ENCODE measurements at regions not wholly inside any gene's neighbourhood (a gene's known extent, or its start where the extent isn't known, plus 50 kb on each side); places are given as distances from the start of the nearest gene placed in this dataset.

GRCh38 chr5:120873083-120873482, 409.0 kb downstream of the PRR16 start:
- no peaks in the 10 kb centered on the region for H3K27me3 ChIP-seq (ENCODE audit: control insufficient read depth in 1 of 2, insufficient read depth in 2 of 2, low read length in 2 of 2)
- no peak overlapping the region for H3K4me3 ChIP-seq (ENCODE audit: low read depth in 1 of 2, low read length in 2 of 2)
- H3K27ac ChIP-seq (ENCODE audit: low read depth, low read length): no peak overlapping the region
- H3K4me1 ChIP-seq (ENCODE audit: insufficient read depth, low read length): no peaks in the 10 kb centered on the region
- H3K9me3 ChIP-seq (ENCODE audit: low read length): no peaks in the 10 kb centered on the region
- no peak overlapping the region for H3K9ac ChIP-seq (ENCODE audit: low read length)
- no peaks in the 10 kb centered on the region for H3K36me3 ChIP-seq (ENCODE audit: insufficient read depth, low read length)

GRCh38 chr5:120874081-120874862, 410.2 kb downstream of the PRR16 start:
- Histone ChIP-seq H3K27me3 (ENCODE audit: control insufficient read depth in 1 of 2, insufficient read depth in 2 of 2, low read length in 2 of 2) (no peaks in the 10 kb centered on the region), H3K9ac (ENCODE audit: low read length) (no peak overlapping the region), H3K27ac (ENCODE audit: low read depth, low read length) (no peak overlapping the region), H3K4me3 (ENCODE audit: low read depth in 1 of 2, low read length in 2 of 2) (no peak overlapping the region), H3K4me1 (ENCODE audit: insufficient read depth, low read length) (no peaks in the 10 kb centered on the region), H3K36me3 (ENCODE audit: insufficient read depth, low read length) (no peaks in the 10 kb centered on the region), H3K9me3 (ENCODE audit: low read length) (no peaks in the 10 kb centered on the region)

DNA sequence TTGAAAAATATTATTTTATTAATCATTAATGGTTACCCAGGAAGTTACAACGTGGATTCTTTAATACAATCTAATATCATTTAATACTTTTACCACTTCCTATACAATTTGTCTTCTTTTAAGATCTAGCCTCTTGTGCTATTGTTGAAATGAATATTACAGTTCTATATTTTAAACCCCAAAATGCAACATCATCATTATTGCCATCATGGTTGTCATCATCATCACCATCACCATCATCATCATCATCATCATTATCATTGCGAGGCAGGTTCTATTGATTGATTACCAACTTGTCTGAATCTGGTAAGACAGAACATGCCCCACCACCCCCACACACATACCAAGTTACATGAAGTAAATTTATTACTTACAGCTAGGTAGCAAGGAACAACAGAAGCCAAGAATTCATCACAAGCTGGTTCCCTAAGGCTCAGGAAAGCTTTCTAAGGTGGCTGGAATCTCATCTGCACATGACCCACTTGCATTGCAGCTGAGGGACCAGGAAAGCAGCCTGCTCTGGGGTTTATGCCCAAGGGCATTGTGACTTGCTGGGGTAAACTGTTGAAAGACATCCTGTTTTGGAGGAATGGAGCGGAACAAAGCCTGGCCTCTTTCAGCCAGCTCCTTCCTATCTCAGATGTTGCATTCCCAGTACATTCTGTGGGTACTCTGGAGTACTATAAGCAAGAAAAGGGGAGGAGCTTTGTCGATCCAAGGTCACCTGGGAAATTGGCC, 418.1 kb downstream of the PRR16 start:
- Histone ChIP-seq H3K4me1 (ENCODE audit: insufficient read depth, low read length) (no peaks in the 10 kb centered on the region), H3K36me3 (ENCODE audit: insufficient read depth, low read length) (no peaks in the 10 kb centered on the region), H3K4me3 (ENCODE audit: low read depth in 1 of 2, low read length in 2 of 2) (no peak overlapping the region), H3K9ac (ENCODE audit: low read length) (no peak overlapping the region), H3K9me3 (ENCODE audit: low read length) (no peaks in the 10 kb centered on the region), H3K27me3 (ENCODE audit: control insufficient read depth in 1 of 2, insufficient read depth in 2 of 2, low read length in 2 of 2) (no peaks in the 10 kb centered on the region), H3K27ac (ENCODE audit: low read depth, low read length) (no peak overlapping the region)

- H3K27me3 ChIP-seq (ENCODE audit: control insufficient read depth in 1 of 2, insufficient read depth in 2 of 2, low read length in 2 of 2): no peaks in the 10 kb centered on the region
- no peak overlapping the region for H3K27ac ChIP-seq (ENCODE audit: low read depth, low read length)
- H3K9ac ChIP-seq (ENCODE audit: low read length): no peak overlapping the region
- no peaks in the 10 kb centered on the region for H3K4me1 ChIP-seq (ENCODE audit: insufficient read depth, low read length)
- H3K4me3 ChIP-seq (ENCODE audit: low read depth in 1 of 2, low read length in 2 of 2): no peak overlapping the region
- no peaks in the 10 kb centered on the region for H3K36me3 ChIP-seq (ENCODE audit: insufficient read depth, low read length)
- no peaks in the 10 kb centered on the region for H3K9me3 ChIP-seq (ENCODE audit: low read length)
These were observed 422.3 kb downstream of the PRR16 start for GRCh38 chr5:120886351-120886860.

- no peak overlapping the region for H3K4me3 ChIP-seq (ENCODE audit: low read depth in 1 of 2, low read length in 2 of 2)
- no peak overlapping the region for H3K27ac ChIP-seq (ENCODE audit: low read depth, low read length)
- H3K27me3 ChIP-seq (ENCODE audit: control insufficient read depth in 1 of 2, insufficient read depth in 2 of 2, low read length in 2 of 2): no peaks in the 10 kb centered on the region
- H3K9me3 ChIP-seq (ENCODE audit: low read length): no peaks in the 10 kb centered on the region
- no peaks in the 10 kb centered on the region for H3K36me3 ChIP-seq (ENCODE audit: insufficient read depth, low read length)
- H3K4me1 ChIP-seq (ENCODE audit: insufficient read depth, low read length): no peaks in the 10 kb centered on the region
- no peak overlapping the region for H3K9ac ChIP-seq (ENCODE audit: low read length)
These were observed 431.6 kb downstream of the PRR16 start for GRCh38 chr5:120895660-120896059.

DNA sequence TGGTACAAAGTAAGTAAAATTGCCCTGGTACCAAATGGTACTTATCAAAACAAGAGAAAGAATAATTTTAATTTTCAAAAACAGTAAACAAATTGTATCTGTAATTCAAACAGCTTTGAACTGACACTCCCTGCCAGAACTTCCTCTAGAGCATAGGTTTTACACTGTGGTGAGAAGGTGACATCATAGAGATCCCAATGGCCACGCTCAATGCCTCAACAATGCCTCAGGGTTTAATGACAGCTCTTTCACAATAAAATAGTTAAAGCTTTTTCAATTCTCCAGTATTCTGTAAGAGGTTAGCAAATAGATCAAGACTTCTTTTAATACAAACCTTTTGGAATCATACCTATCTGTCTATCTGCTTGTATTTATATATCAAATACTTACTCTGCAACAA, 437.1 kb downstream of the PRR16 start:
- no peaks in the 10 kb centered on the region for H3K36me3 ChIP-seq (ENCODE audit: insufficient read depth, low read length)
- H3K27me3 ChIP-seq (ENCODE audit: control insufficient read depth in 1 of 2, insufficient read depth in 2 of 2, low read length in 2 of 2): no peaks in the 10 kb centered on the region
- no peak overlapping the region for H3K4me3 ChIP-seq (ENCODE audit: low read depth in 1 of 2, low read length in 2 of 2)
- H3K27ac ChIP-seq (ENCODE audit: low read depth, low read length): no peak overlapping the region
- no peaks in the 10 kb centered on the region for H3K9me3 ChIP-seq (ENCODE audit: low read length)
- no peak overlapping the region for H3K9ac ChIP-seq (ENCODE audit: low read length)
- no peaks in the 10 kb centered on the region for H3K4me1 ChIP-seq (ENCODE audit: insufficient read depth, low read length)

DNA sequence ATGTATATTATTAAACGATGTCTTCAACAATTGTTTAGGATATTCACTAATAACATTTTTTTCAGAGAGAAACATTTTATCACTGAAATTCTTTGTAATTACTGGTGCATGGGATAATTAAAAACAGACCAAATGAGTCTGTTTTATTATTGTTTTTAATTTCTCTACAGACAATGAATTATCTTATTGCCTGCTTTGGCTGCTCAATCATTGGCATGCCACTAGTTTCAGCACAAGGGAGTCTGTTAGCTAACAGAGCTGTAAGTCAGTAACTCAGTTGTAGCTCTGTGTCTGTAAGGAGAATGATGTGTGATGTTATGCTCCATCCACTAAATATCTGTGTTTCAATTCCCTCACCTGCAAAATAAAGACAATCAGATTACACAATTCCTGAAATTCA, 443.9 kb downstream of the PRR16 start:
- Histone ChIP-seq H3K9me3 (ENCODE audit: low read length) (no peaks in the 10 kb centered on the region), H3K9ac (ENCODE audit: low read length) (no peak overlapping the region), H3K4me3 (ENCODE audit: low read depth in 1 of 2, low read length in 2 of 2) (no peak overlapping the region), H3K27me3 (ENCODE audit: control insufficient read depth in 1 of 2, insufficient read depth in 2 of 2, low read length in 2 of 2) (no peaks in the 10 kb centered on the region), H3K36me3 (ENCODE audit: insufficient read depth, low read length) (no peaks in the 10 kb centered on the region), H3K4me1 (ENCODE audit: insufficient read depth, low read length) (no peaks in the 10 kb centered on the region), H3K27ac (ENCODE audit: low read depth, low read length) (no peak overlapping the region)

GRCh38 chr5:120910629-120911028, 446.5 kb downstream of the PRR16 start:
- Histone ChIP-seq H3K9me3 (ENCODE audit: low read length) (no peaks in the 10 kb centered on the region), H3K4me3 (ENCODE audit: low read depth in 1 of 2, low read length in 2 of 2) (no peak overlapping the region), H3K27ac (ENCODE audit: low read depth, low read length) (no peak overlapping the region), H3K9ac (ENCODE audit: low read length) (no peak overlapping the region), H3K4me1 (ENCODE audit: insufficient read depth, low read length) (no peaks in the 10 kb centered on the region), H3K36me3 (ENCODE audit: insufficient read depth, low read length) (no peaks in the 10 kb centered on the region), H3K27me3 (ENCODE audit: control insufficient read depth in 1 of 2, insufficient read depth in 2 of 2, low read length in 2 of 2) (no peaks in the 10 kb centered on the region)

- Histone ChIP-seq H3K27ac (ENCODE audit: low read depth, low read length) (no peak overlapping the region), H3K36me3 (ENCODE audit: insufficient read depth, low read length) (no peaks in the 10 kb centered on the region), H3K9me3 (ENCODE audit: low read length) (no peaks in the 10 kb centered on the region)
These were observed 449.3 kb downstream of the PRR16 start for GRCh38 chr5:120913396-120913795.

DNA sequence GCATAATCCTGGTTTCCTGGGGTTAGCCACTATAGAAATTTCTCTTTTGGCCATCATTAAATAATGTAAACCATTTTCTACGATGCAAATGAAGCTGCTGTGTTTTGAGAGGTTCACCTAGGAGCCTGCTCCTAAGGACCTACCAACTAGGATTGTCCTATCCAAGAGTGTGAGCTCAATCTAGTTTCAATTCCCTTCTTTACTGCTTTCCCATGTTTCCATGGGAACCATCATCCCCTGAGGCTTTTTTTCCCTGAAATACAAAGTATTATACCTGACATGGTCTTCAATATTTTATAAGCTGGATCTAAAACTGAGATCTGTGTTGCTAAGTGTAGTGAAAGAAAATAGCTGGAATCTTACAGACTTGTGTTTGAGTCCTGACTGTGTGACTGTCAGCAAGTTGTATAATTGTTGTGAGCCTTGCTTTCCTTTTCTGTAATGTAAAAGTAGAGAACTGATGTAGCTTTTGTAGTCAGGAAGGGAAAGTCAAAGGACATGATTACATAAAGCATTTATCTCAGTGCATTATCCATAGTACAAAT, 453.2 kb downstream of the PRR16 start:
- Histone ChIP-seq H3K9ac (ENCODE audit: low read length) (no peak overlapping the region), H3K4me3 (ENCODE audit: low read depth in 1 of 2, low read length in 2 of 2) (no peak overlapping the region), H3K27ac (ENCODE audit: low read depth, low read length) (no peak overlapping the region), H3K9me3 (ENCODE audit: low read length) (no peaks in the 10 kb centered on the region), H3K36me3 (ENCODE audit: insufficient read depth, low read length) (no peaks in the 10 kb centered on the region), H3K4me1 (ENCODE audit: insufficient read depth, low read length) (no peaks in the 10 kb centered on the region), H3K27me3 (ENCODE audit: control insufficient read depth in 1 of 2, insufficient read depth in 2 of 2, low read length in 2 of 2) (no peaks in the 10 kb centered on the region)

More at GRCh38 chr5:120913396-120913795, 449.3 kb downstream of the PRR16 start:
- Histone ChIP-seq H3K4me1 (ENCODE audit: insufficient read depth, low read length) (no peaks in the 10 kb centered on the region), H3K27me3 (ENCODE audit: control insufficient read depth in 1 of 2, insufficient read depth in 2 of 2, low read length in 2 of 2) (no peaks in the 10 kb centered on the region), H3K4me3 (ENCODE audit: low read depth in 1 of 2, low read length in 2 of 2) (no peak overlapping the region), H3K9ac (ENCODE audit: low read length) (no peak overlapping the region)

DNA sequence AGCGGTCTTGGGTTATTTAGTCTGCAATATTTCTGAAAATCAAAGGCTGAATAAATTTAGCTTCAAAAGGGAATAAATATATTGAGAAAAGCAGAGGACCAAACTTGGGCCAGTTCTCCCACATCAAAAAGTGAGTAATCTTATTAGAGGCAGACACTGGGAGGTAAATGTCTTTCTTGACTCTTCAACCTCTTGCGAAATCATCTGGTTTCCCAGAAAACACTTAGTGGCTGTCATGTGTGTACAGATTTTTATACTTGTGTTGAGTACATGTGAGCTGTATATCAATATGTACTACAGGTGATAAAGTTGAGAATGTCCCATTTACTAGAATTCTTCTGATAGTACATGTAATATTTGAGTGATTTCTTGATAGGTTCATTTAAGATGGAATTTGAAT, 454.9 kb downstream of the PRR16 start:
- Histone ChIP-seq H3K9me3 (ENCODE audit: low read length) (no peaks in the 10 kb centered on the region), H3K4me3 (ENCODE audit: low read depth in 1 of 2, low read length in 2 of 2) (no peak overlapping the region), H3K36me3 (ENCODE audit: insufficient read depth, low read length) (no peaks in the 10 kb centered on the region)

More for the DNA sequence above, 454.9 kb downstream of the PRR16 start:
- Histone ChIP-seq H3K4me1 (ENCODE audit: insufficient read depth, low read length) (no peaks in the 10 kb centered on the region), H3K9ac (ENCODE audit: low read length) (no peak overlapping the region), H3K27me3 (ENCODE audit: control insufficient read depth in 1 of 2, insufficient read depth in 2 of 2, low read length in 2 of 2) (no peaks in the 10 kb centered on the region), H3K27ac (ENCODE audit: low read depth, low read length) (no peak overlapping the region)

All from muscle layer of colon (tissue), 2 donors.